Suprapubic skin (tissue), 4 donors: ENCODE measurements at regions not wholly inside any gene's neighbourhood (a gene's known extent, or its start where the extent isn't known, plus 50 kb on each side); places are given as distances from the start of the nearest gene placed in this dataset.
"Not testable (repeated sequence)": the region's sequence is repeated elsewhere in the genome, so short reads cannot be mapped to it uniquely, and the experiment has no call there.

Experiments used
- DNase-seq, 2 donors: peaks; one replicate each; pipeline ENCODE4 v3.0.0-alpha.2; 2019; ENCODE audit warnings: low spot score in 2 of 2
- H3K27ac ChIP-seq: fragments of 200-600 bp; sonication (generic); one replicate; pipeline ENCODE4 v1.5.1; 2019
- H3K27me3 ChIP-seq: fragments of 200-600 bp; sonication (generic); one replicate; pipeline ENCODE4 v1.5.1; 2019
- H3K36me3 ChIP-seq: fragments of 200-600 bp; sonication (generic); one replicate; pipeline ENCODE4 v1.5.1; 2019
- H3K4me1 ChIP-seq: fragments of 200-600 bp; sonication (generic); one replicate; pipeline ENCODE4 v1.5.1; 2019
- H3K4me3 ChIP-seq: fragments of 200-600 bp; sonication (generic); one replicate; pipeline ENCODE4 v1.5.1; 2019; ENCODE audit warnings: mild to moderate bottlenecking
- H3K9me3 ChIP-seq: fragments of 200-600 bp; sonication (generic); one replicate; pipeline ENCODE4 v1.5.1; 2019
- EP300 ChIP-seq: sonication (generic); formaldehyde crosslinking; IDR thresholded peaks from one replicate; pipeline ENCODE4 v1.6.1; 2017; ENCODE audit warnings: antibody characterized with exemption
- POLR2A ChIP-seq, 2 donors: fragments of 450-650 bp; IDR thresholded peaks; one replicate each; pipeline ENCODE4 v1.6.1; 2017; ENCODE audit warnings: antibody characterized with exemption in 2 of 2, mild to moderate bottlenecking in 2 of 2, moderate library complexity in 2 of 2
- POLR2AphosphoS5 ChIP-seq, 3 donors: sonication (generic); formaldehyde crosslinking; IDR thresholded peaks; one replicate each; pipeline ENCODE4 v1.6.1; 2017; ENCODE audit warnings: antibody characterized with exemption in 3 of 3
- WGBS: methylation state at CpG from one replicate; pipeline ENCODE4 v1.1.5; 2018; 5-methylcytosine and 5-hydroxymethylcytosine counted together
- TF ChIP-seq, protein P1 (sequence below), 2 donors: fragments of 200-600 bp in 1 of 2; fragments of 450-650 bp in 1 of 2; sonication (generic) in 1 of 2; IDR thresholded peaks; one replicate each; pipeline ENCODE4 v1.5.1; 2016 to 2019; ENCODE audit warnings: antibody characterized with exemption in 2 of 2, mild to moderate bottlenecking in 1 of 2, moderate library complexity in 1 of 2

DNA sequence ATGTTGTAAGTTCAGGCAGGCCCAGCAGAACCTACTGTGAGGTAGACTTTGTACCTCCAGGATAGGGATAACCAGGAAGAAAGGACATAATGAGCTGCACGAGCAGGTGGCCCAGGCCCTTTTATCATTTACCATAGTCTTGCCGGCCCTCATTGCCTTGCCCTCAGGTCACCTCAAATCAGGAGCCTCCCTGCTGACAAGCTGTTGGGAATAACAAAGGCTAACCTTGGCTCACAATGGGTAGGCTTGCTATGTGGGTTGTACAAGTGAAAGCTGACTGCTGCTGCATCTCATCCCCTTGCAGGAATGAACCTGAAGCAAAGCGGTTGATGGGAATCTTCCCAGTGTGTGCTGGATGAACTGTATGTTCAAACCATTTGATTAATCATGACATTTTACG is 159.5 kb upstream of the ACTBL2 start:
- Histone ChIP-seq H3K36me3 (no peaks in the 10 kb centered on the region), H3K27me3 (no peaks in the 10 kb centered on the region), H3K27ac (no peak overlapping the region), H3K4me3 (no peak overlapping the region), H3K4me1 (no peaks in the 10 kb centered on the region), H3K9me3 (no peaks in the 10 kb centered on the region)
- DNase-seq = no peak
- TF ChIP-seq POLR2A (IDR thresholded peaks at IDR 0.05) (no peak), EP300 (no peak), POLR2AphosphoS5 (IDR thresholded peaks at IDR 0.05) (no peak)
- TF ChIP-seq, protein P1, sequence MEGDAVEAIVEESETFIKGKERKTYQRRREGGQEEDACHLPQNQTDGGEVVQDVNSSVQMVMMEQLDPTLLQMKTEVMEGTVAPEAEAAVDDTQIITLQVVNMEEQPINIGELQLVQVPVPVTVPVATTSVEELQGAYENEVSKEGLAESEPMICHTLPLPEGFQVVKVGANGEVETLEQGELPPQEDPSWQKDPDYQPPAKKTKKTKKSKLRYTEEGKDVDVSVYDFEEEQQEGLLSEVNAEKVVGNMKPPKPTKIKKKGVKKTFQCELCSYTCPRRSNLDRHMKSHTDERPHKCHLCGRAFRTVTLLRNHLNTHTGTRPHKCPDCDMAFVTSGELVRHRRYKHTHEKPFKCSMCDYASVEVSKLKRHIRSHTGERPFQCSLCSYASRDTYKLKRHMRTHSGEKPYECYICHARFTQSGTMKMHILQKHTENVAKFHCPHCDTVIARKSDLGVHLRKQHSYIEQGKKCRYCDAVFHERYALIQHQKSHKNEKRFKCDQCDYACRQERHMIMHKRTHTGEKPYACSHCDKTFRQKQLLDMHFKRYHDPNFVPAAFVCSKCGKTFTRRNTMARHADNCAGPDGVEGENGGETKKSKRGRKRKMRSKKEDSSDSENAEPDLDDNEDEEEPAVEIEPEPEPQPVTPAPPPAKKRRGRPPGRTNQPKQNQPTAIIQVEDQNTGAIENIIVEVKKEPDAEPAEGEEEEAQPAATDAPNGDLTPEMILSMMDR (IDR thresholded peaks at IDR 0.05) = no peak
- 93% methylated on average over 4 of the region's 4 CpGs for WGBS

DNA sequence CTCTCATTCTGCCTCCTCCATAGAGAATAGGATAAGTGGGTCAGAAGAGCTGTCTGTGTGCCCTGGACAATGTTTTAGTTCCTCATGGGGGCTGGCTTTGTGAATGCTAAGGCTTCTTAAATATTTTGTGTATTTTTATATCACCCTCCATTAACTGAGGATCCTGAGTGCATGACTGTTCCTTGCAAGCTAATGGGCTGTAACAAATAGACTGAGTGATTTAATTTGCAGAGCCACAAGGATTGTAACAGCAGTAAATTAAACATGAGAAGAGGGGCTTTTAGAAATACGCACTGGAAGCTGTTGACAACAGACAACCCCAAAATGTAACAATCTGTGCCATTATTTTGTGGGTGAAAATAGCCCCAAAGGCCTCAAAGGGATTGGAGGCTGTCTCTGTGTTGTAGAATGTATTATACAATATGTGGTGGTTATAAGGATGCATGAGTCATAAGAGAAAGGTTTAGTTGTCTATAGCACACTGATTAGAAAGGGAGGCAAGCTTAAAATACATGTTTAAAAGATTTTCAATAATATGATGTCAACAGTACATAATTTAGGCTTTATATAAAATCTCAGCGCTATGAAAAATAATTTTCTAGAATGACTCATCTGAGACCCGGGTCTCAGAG is 152.7 kb upstream of the ACTBL2 start:
- Histone ChIP-seq H3K27ac (no peak overlapping the region), H3K4me3 (no peak overlapping the region), H3K27me3 (no peaks in the 10 kb centered on the region), H3K9me3 (no peaks in the 10 kb centered on the region), H3K4me1 (no peaks in the 10 kb centered on the region), H3K36me3 (no peaks in the 10 kb centered on the region)
- no peak for DNase-seq
- TF ChIP-seq POLR2A (IDR thresholded peaks at IDR 0.05) = no peak
- no peak for TF ChIP-seq EP300
- TF ChIP-seq, protein P1 (IDR thresholded peaks at IDR 0.05) = no peak
- no peak for TF ChIP-seq POLR2AphosphoS5 (IDR thresholded peaks at IDR 0.05)
- WGBS = 89% methylated on average over 3 of the region's 3 CpGs

DNA sequence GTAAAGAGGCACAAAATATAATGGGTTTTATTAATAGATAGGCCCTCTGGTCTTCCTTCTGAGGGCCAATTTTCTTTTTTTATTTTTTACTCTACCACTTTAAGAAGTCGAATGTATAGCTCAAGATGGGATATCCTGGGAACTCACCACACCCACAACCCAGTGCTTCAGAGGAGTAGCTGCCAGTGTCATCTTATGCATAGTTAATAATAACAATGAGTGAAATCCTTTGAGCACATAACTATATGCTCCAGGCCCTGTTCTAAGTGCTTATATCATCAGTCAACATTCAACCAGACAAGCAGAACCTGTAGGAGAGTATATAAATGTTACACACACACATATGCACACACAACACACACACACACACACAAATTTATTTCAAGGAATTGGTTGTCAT is 150.3 kb upstream of the ACTBL2 start:
- DNase-seq = no peak
- H3K36me3 ChIP-seq = no peaks in the 10 kb centered on the region
- no peak overlapping the region for H3K4me3 ChIP-seq
- no peaks in the 10 kb centered on the region for H3K9me3 ChIP-seq
- H3K4me1 ChIP-seq = no peaks in the 10 kb centered on the region
- H3K27me3 ChIP-seq = no peaks in the 10 kb centered on the region
- 55% methylated on average over 1 of the region's 1 CpG for WGBS
- TF ChIP-seq POLR2AphosphoS5 (IDR thresholded peaks at IDR 0.05) (no peak), EP300 (no peak), POLR2A (IDR thresholded peaks at IDR 0.05) (no peak)
- TF ChIP-seq, protein P1 (IDR thresholded peaks at IDR 0.05) = no peak
- H3K27ac ChIP-seq = no peak overlapping the region

DNA sequence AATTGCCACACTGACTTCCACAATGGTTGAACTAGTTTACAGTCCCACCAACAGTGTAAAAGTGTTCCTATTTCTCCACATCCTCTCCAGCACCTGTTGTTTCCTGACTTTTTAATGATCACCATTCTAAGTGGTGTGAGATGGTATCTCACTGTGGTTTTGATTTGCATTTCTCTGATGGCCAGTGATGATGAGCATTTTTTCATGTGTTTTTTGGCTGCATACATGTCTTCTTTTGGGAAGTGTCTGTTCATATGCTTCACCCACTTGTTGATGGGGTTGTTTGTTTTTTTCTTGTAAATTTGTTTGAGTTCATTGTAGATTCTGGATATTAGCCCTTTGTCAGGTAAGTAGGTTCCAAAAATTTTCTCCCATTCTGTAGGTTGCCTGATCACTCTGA is 148.5 kb upstream of the ACTBL2 start:
- not testable (repeated sequence) for H3K4me1 ChIP-seq, H3K4me3 ChIP-seq, H3K9me3 ChIP-seq, DNase-seq, H3K27ac ChIP-seq, H3K36me3 ChIP-seq, H3K27me3 ChIP-seq

DNA sequence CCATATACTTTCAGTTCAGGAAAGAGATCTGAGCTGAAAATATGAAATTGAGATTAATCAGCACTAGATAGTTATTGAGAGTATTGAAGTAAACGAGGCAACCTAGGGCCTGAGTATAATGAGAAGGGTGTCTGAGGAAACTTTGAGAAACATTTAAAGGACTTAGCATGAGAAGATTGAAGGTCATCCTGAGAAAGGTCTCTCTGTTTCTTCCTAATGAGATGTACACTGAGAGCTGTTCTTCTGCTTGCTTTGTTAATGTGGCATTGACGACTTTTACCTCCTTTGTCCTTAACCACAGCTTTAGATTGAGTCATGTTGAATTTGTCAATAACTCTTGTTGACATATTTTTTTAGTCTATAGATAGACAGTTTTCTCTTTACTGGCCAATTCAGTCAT is 145.1 kb upstream of the ACTBL2 start:
- DNase-seq = no peak
- Histone ChIP-seq H3K4me3 (no peak overlapping the region), H3K27ac (no peak overlapping the region), H3K9me3 (no peaks in the 10 kb centered on the region), H3K36me3 (no peaks in the 10 kb centered on the region), H3K4me1 (no peaks in the 10 kb centered on the region), H3K27me3 (no peaks in the 10 kb centered on the region)
- TF ChIP-seq EP300 = no peak
- TF ChIP-seq POLR2AphosphoS5 (IDR thresholded peaks at IDR 0.05) = no peak
- no peak for TF ChIP-seq POLR2A (IDR thresholded peaks at IDR 0.05)
- WGBS = 84% methylated on average over 2 of the region's 2 CpGs

DNA sequence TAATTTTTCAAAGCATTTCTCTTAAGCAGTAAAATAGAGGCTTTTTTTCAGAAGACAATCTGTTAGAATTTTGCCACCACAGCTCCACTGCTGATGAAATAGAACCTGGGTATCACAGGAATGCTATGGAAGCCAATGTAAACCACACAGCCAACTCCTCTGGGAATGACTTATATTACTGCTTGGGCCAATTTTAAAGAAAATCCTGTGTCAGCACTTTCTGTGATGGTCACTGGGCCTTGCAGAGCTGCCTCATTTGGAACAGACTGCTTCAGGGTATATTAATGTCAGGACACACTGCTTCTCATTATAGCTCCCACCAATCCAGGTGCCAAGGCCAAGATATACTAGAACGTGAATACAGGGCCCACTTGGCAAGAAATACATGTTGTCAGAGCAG is 144.1 kb upstream of the ACTBL2 start:
- H3K36me3 ChIP-seq = no peaks in the 10 kb centered on the region
- H3K4me3 ChIP-seq = no peak overlapping the region
- TF ChIP-seq POLR2AphosphoS5 (IDR thresholded peaks at IDR 0.05) (no peak), EP300 (no peak), POLR2A (IDR thresholded peaks at IDR 0.05) (no peak)
- TF ChIP-seq, protein P1 (IDR thresholded peaks at IDR 0.05) = no peak
- no peak overlapping the region for H3K27ac ChIP-seq
- no peaks in the 10 kb centered on the region for H3K4me1 ChIP-seq
- WGBS = 75% methylated on average over 1 of the region's 1 CpG
- no peaks in the 10 kb centered on the region for H3K9me3 ChIP-seq
- no peak for DNase-seq
- no peaks in the 10 kb centered on the region for H3K27me3 ChIP-seq
